ENCODE measurements at regions not wholly inside any gene's neighbourhood (a gene's known extent, or its start where the extent isn't known, plus 50 kb on each side); places are given as distances from the start of the nearest gene placed in this dataset.

DNA sequence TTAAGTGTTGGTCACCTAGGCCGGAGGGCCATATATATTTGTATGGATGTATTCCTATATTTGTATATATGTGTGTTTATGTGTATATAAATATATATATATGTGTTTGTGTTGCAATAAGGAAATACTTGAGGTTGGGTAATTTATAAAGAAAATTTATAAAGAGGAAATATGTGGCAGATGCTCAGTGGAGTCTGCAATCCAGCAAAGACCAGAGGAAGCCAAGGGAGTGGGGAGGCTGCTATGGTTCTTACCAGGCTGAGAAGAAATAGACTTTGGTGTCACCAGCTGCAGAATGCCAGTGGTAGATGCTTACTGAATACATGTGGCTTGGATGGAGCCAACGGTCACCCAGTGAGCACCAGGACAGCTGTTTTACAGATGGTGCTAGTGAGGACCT lies 97.4 kb upstream of the ELOVL5 start:
- DNase-seq (ENCODE audit: low read depth, low spot score): no peak
- in situ Hi-C loops (cut with HindIII; ENCODE audit: low pct_unique_long_range_greater_than_20kb, low sequenced_read_pairs): no loop called here

DNA sequence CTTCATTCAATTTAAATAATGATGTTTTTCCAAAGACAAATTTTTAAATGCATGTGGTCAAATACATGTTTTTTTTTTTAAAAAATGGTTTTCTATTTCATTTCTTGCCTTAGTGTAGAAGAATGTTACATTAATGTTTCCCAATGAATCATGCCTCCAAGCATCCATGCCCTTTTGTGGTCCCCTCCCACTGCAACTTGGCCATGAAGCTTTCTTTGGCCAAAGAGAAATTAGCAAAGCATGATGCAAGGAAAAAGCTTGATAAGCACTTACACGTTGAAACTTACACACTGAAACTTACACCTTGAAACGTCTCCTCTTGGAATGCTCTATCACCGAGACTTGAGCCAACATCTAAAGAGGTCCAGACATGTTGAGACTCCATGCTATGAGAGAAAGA lies 93.0 kb upstream of the ELOVL5 start:
- DNase-seq (ENCODE audit: low read depth, low spot score): no peak
- in situ Hi-C loops (cut with HindIII; ENCODE audit: low pct_unique_long_range_greater_than_20kb, low sequenced_read_pairs): no loop called here

DNA sequence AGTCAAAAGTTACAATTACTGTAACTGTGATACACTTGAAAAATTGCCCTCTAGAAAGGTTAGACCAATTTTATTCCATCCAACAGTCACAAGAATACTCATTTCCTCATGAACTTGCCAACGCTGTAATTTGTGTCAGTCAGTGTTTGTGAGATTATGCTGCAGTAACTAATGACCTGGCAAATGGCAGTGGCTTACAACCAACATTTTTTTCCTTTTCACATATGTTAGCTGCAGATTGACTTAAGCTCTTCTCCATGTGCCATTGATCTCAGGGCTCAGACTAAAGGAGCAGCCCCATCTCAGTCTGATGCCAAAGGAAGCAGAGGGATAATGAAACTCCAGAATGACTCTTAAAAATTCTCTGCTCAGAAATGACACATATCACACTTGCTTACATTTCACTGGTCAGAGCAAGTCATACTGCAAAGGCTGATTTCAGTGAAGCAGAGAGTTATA lies 92.3 kb upstream of the ELOVL5 start:
- DNase-seq (ENCODE audit: low read depth, low spot score): no peak
- in situ Hi-C loops (cut with HindIII; ENCODE audit: low pct_unique_long_range_greater_than_20kb, low sequenced_read_pairs): no loop called here

- DNase-seq (ENCODE audit: low read depth, low spot score): peak; percentile 12
- in situ Hi-C loops (cut with HindIII; ENCODE audit: low pct_unique_long_range_greater_than_20kb, low sequenced_read_pairs): no loop called here
Measured at GRCh38 chr6:53440336-53440945, 91.7 kb upstream of the ELOVL5 start.

GRCh38 chr6:53439556-53439955 lies 90.8 kb upstream of the ELOVL5 start:
- DNase-seq (ENCODE audit: low read depth, low spot score): peak; percentile 87
- in situ Hi-C loops (cut with HindIII; ENCODE audit: low pct_unique_long_range_greater_than_20kb, low sequenced_read_pairs): no loop called here

- in situ Hi-C loops (cut with HindIII; ENCODE audit: low pct_unique_long_range_greater_than_20kb, low sequenced_read_pairs): no loop called here
- peak; percentile 91 for DNase-seq (ENCODE audit: low read depth, low spot score)
Measured at GRCh38 chr6:53437557-53438202, 88.9 kb upstream of the ELOVL5 start.

DNA sequence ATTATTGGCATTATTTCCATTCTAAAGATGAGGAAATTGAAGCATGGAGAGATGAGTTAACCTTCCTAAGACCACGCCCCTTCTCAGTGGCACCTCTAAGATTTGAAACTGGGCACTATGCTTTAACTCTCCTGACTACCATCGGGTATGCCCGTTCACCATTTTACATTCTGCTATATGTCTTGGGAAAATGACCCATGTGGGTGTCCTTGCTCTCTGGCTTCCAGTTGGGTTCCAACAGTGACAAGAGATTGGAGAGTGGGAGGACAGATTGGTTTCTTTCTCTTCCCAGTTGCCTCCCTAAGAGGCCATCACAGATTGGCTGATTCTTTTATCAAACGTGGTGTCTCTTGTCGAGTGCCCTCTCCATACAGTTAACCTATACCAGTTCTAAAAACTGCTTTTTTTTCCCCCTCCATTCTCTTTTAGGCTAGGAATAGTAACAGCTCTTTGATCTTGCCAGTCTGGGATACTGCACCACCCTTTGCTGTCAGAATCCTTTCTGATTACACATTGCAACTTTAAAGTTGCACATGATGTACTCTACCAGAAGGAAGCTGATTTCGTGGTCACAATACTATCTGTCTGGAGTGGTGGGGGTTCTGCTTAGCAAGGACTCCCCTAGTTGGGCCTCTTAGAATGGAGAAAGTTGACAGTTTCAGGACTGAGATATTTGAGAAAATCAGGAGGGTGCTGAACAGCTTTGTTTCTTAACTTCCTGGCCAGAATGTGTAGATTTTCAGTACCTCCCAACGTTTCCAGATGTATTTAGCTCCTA lies 88.0 kb upstream of the ELOVL5 start:
- DNase-seq (ENCODE audit: low read depth, low spot score): peak; percentile 2
- in situ Hi-C loops (cut with HindIII; ENCODE audit: low pct_unique_long_range_greater_than_20kb, low sequenced_read_pairs): no loop called here

- in situ Hi-C loops (cut with HindIII; ENCODE audit: low pct_unique_long_range_greater_than_20kb, low sequenced_read_pairs): no loop called here
Measured at GRCh38 chr6:53433951-53434285, 85.2 kb upstream of the ELOVL5 start.

GRCh38 chr6:53433261-53433950 lies 84.7 kb upstream of the ELOVL5 start:
- in situ Hi-C loops (cut with HindIII; ENCODE audit: low pct_unique_long_range_greater_than_20kb, low sequenced_read_pairs): no loop called here
- no peak for DNase-seq (ENCODE audit: low read depth, low spot score)

More at GRCh38 chr6:53433951-53434285, 85.2 kb upstream of the ELOVL5 start:
- no peak for DNase-seq (ENCODE audit: low read depth, low spot score)

DNA sequence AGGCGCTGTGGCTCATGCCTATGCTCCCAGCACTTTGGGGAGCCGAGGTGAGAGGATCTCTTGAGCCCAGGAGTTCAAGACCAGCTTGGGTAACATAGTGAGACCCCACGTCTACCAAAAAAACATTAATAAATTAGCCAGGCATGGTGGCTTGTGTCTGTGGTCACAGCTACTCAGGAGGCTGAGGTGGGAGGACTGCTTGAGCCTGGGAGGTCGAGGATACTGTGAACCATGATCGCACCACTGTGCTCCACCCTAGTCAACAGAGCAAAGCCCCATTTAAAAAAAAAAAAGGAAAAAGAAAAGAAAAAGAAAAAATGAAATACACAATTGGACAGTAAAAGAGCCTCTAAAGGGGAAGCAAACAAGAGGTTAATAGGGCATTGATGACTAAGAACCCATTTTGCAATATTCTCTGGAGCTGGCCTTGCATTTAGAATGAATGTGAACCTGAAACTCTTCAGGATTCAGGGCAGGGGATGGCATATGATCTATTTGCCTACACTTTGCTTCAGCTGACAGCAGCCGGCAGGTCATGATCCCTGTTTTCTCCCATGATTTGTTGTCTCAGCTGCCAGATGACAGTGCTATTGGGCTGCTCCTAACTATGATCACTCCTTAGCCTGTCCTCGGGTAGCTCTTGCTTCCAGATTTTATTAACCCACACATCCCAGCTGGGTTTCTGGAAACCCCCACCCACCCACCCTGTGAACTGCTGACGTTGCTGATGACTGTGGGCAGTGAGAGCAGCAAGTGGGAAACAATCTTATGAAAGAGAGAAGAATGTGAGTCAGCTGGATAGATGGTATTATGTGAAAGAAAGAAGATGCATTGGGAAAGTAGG lies 83.8 kb upstream of the ELOVL5 start:
- peak; percentile 27 for DNase-seq (ENCODE audit: low read depth, low spot score)
- in situ Hi-C loops (cut with HindIII; ENCODE audit: low pct_unique_long_range_greater_than_20kb, low sequenced_read_pairs): no loop called here

- in situ Hi-C loops (cut with HindIII; ENCODE audit: low pct_unique_long_range_greater_than_20kb, low sequenced_read_pairs): no loop called here
- no peak for DNase-seq (ENCODE audit: low read depth, low spot score)
Measured at GRCh38 chr6:53431704-53432103, 83.0 kb upstream of the ELOVL5 start.

DNA sequence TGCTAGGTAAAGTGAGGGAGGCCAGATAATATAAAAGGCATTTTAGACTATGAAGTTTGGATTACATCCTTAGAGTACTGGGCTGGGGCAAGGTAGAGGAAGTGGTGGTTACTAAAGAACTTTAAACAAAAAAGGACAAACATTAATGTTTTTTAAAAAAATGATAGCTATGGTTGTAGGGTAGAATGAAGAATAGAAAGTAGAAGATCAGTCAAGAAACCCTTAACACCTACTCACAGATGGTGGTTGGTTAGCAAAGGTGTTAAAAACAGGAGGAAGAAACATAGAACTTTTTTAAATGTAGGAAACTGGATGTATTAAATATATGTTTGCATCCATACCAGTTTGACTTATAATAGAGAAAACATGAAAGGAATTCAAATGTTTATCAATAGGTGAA lies 80.7 kb upstream of the ELOVL5 start:
- no peak for DNase-seq (ENCODE audit: low read depth, low spot score)
- in situ Hi-C loops (cut with HindIII; ENCODE audit: low pct_unique_long_range_greater_than_20kb, low sequenced_read_pairs): no loop called here

DNA sequence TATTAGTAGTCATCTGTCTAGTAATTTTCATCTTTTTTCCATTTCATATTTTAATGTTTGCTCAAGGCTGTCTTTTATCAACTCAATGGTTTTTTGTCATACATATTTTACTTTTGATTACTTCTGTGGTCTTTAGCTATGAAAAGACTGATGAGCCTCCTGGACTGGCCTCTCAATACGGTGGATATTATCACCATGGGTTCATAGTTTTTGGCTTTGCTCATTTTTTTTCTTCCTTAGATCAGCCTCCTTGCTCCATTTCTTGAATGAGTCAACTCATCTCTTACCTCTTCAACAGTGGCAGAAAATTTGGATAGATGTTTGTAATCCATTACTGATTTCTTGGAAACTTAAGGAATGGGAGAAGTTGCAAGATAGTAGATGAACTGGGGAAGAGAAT lies 80.1 kb upstream of the ELOVL5 start:
- DNase-seq (ENCODE audit: low read depth, low spot score): no peak
- in situ Hi-C loops (cut with HindIII; ENCODE audit: low pct_unique_long_range_greater_than_20kb, low sequenced_read_pairs): no loop called here

DNA sequence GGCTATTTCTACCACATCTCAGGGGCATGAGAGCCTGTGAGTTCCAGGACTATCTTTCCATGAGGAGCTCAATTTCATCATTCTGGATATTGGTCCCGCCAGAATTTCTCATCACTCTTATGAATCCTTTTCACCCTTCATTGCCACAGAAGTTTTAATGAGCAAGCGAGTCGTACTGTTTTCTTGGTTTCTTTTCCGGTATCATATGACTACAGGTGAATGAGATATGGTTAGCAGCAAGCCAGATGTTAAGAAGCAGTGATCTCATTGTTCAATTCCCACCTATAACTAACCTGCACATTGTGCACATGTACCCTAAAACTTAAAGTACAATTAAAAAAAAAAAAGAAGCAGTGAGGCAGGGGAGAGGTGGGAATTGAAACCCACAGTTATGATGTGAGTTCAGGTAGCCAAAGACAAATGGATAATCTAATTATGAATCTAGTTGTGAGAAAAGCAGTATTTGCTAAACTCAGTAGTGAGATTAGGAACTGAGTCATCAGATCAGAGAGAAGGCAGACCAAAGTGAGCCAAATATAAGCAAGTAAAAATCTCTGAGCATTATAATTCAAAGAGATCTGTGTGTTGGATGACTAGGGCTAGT lies 78.0 kb upstream of the ELOVL5 start:
- in situ Hi-C loops (cut with HindIII; ENCODE audit: low pct_unique_long_range_greater_than_20kb, low sequenced_read_pairs): no loop called here

GRCh38 chr6:53426117-53426516 lies 77.4 kb upstream of the ELOVL5 start:
- DNase-seq (ENCODE audit: low read depth, low spot score): no peak
- in situ Hi-C loops (cut with HindIII; ENCODE audit: low pct_unique_long_range_greater_than_20kb, low sequenced_read_pairs): no loop called here

More for the DNA sequence above, 78.0 kb upstream of the ELOVL5 start:
- no peak for DNase-seq (ENCODE audit: low read depth, low spot score)

DNA sequence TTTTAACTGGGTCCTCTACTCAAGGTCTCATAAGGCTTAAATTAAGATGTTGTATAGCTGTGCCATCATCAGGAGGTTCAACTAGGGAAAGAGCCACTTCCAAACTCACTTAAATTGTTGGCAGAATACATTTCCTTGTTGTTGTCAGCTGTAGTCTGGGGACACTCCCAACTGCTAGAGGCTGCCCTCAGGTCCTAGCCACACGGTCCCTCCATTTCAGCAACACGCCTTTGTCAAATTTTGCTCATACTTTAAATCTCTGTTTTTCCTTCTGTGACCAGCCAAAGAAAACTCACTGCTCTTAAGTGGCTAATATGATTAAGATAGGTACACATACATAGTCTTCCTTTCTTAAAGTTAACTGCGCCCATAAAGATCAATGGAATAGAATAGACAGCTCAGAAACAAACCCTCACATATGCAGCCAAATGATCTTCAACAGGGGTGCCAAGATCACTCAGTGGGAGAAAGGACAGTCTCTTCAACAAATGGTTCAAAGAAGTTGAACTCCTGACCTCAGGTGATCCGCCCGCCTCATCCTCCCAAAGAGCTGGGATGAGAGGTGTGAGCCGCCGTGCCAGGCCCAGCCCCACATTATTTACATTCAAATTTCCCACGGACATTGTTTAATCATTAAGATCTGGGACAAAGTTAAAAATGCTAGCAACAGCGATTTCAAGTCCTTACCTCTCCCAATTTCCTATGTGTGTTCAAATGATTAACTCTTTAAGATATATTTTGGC lies 76.4 kb upstream of the ELOVL5 start:
- in situ Hi-C loops (cut with HindIII; ENCODE audit: low pct_unique_long_range_greater_than_20kb, low sequenced_read_pairs): no loop called here
- DNase-seq (ENCODE audit: low read depth, low spot score): no peak

- DNase-seq (ENCODE audit: low read depth, low spot score): no peak
- in situ Hi-C loops (cut with HindIII; ENCODE audit: low pct_unique_long_range_greater_than_20kb, low sequenced_read_pairs): no loop called here
Measured at GRCh38 chr6:53424300-53424699, 75.5 kb upstream of the ELOVL5 start.

Data from SK-MEL-5 (cell line).